HepG2 (cell line): ENCODE measurements at regions not wholly inside any gene's neighbourhood (a gene's known extent, or its start where the extent isn't known, plus 50 kb on each side); places are given as distances from the start of the nearest gene placed in this dataset.

Experiments used
- ARNTL ChIP-seq: sonication (generic); formaldehyde crosslinking; IDR thresholded peaks from 2 replicates; pipeline ENCODE4 v1.4.0; 2020; ENCODE audit warnings: mild to moderate bottlenecking, missing genetic modification reagents
- HBP1 ChIP-seq: IDR thresholded peaks from 2 replicates; pipeline ENCODE4 v1.6.1; 2016; ENCODE audit warnings: low read depth, control low read depth
- HMGXB4 ChIP-seq, 2 experiments: sonication (generic) in 1 of 2; formaldehyde crosslinking in 1 of 2; IDR thresholded peaks; 2 replicates each; pipeline versions ENCODE4 v1.4.0 to v1.6.1; 2018 to 2020; ENCODE audit warnings: missing genetic modification reagents in 2 of 2, borderline replicate concordance in 1 of 2, low read depth in 1 of 2, mild to moderate bottlenecking in 1 of 2, missing biosample characterization in 1 of 2
- HNRNPLL ChIP-seq: fragments of 200-400 bp; formaldehyde crosslinking; IDR thresholded peaks from 2 replicates; pipeline ENCODE4 v1.6.1; 2017; ENCODE audit warnings: mild to moderate bottlenecking, low read depth, low read length; ENCODE audit not compliant: poor library complexity, severe bottlenecking
- IKZF4 ChIP-seq: sonication (generic); formaldehyde crosslinking; IDR thresholded peaks from 2 replicates; pipeline ENCODE4 v1.5.1; 2020; ENCODE audit warnings: borderline replicate concordance, mild to moderate bottlenecking, low read depth, missing genetic modification reagents; ENCODE audit errors: not compliant biosample characterization
- MED13 ChIP-seq: sonication (generic); formaldehyde crosslinking; IDR thresholded peaks from 2 replicates; pipeline ENCODE4 v1.5.0; 2020; ENCODE audit warnings: missing genetic modification reagents
- MTERF4 ChIP-seq: sonication (generic); formaldehyde crosslinking; IDR thresholded peaks from 2 replicates; pipeline ENCODE4 v1.8.0; 2023; ENCODE audit warnings: mild to moderate bottlenecking, missing genetic modification reagents
- POGK ChIP-seq: sonication (generic); formaldehyde crosslinking; conservative IDR thresholded peaks from 2 replicates; pipeline ENCODE4 v1.8.0; 2022; ENCODE audit warnings: mild to moderate bottlenecking, moderate library complexity, missing genetic modification reagents
- PTBP1 ChIP-seq: fragments of 200-400 bp; formaldehyde crosslinking; IDR thresholded peaks from 2 replicates; pipeline ENCODE4 v1.6.1; 2018; ENCODE audit warnings: low read length, low read depth; ENCODE audit not compliant: poor library complexity, severe bottlenecking
- RFX5 ChIP-seq: IDR thresholded peaks from 2 replicates; pipeline ENCODE4 v1.6.1; 2011; ENCODE audit warnings: low read depth, low read length, improper control_type of control experiment
- SAFB2 ChIP-seq: sonication (generic); formaldehyde crosslinking; IDR thresholded peaks from 2 replicates; pipeline ENCODE4 v1.5.1; 2020; ENCODE audit warnings: missing genetic modification reagents, low read depth, mild to moderate bottlenecking, borderline replicate concordance
- SALL1 ChIP-seq: sonication (generic); formaldehyde crosslinking; IDR thresholded peaks from 2 replicates; pipeline ENCODE4 v1.8.0; 2022; ENCODE audit warnings: mild to moderate bottlenecking, missing genetic modification reagents
- TGIF2 ChIP-seq: IDR thresholded peaks from 2 replicates; pipeline ENCODE4 v1.6.1; 2016; ENCODE audit warnings: control low read depth, missing compliant biosample characterization
- TRIM22 ChIP-seq: fragments of 450-650 bp; IDR thresholded peaks from 2 replicates; pipeline ENCODE4 v1.6.1; 2017
- ZBTB3 ChIP-seq: sonication (generic); formaldehyde crosslinking; IDR thresholded peaks from 2 replicates; pipeline ENCODE4 v1.4.0; 2020; ENCODE audit warnings: low read depth, mild to moderate bottlenecking, moderate library complexity, missing genetic modification reagents, borderline replicate concordance
- ZNF143 ChIP-seq: sonication (generic); formaldehyde crosslinking; IDR thresholded peaks from 2 replicates; pipeline ENCODE4 v1.4.0; 2020; ENCODE audit warnings: missing genetic modification reagents
- ZNF333 ChIP-seq: sonication (generic); formaldehyde crosslinking; IDR thresholded peaks from 2 replicates; pipeline ENCODE4 v1.4.0; 2020; ENCODE audit warnings: mild to moderate bottlenecking, missing genetic modification reagents, borderline replicate concordance
- ZNF678 ChIP-seq: sonication (generic); formaldehyde crosslinking; IDR thresholded peaks from 2 replicates; pipeline ENCODE4 v1.4.0; 2020; ENCODE audit warnings: mild to moderate bottlenecking, missing genetic modification reagents
- ZNF781 ChIP-seq: sonication (generic); formaldehyde crosslinking; IDR thresholded peaks from 2 replicates; pipeline ENCODE4 v1.5.1; 2020; ENCODE audit warnings: borderline replicate concordance, mild to moderate bottlenecking, missing genetic modification reagents; ENCODE audit errors: not compliant biosample characterization
- ZNF891 ChIP-seq: sonication (generic); formaldehyde crosslinking; IDR thresholded peaks from 2 replicates; pipeline ENCODE4 v1.5.0; 2020; ENCODE audit warnings: mild to moderate bottlenecking, missing genetic modification reagents

- peak; percentile 64 to 72; a peak in 3 of 4 replicates for TF ChIP-seq HMGXB4 (CRISPR knock-in tag; IDR thresholded peaks at IDR 0.05; ENCODE audit: borderline replicate concordance in 1 of 2, low read depth in 1 of 2)
- peak; percentile 72 for TF ChIP-seq POGK (CRISPR knock-in tag)
- TF ChIP-seq TGIF2 (CRISPR knock-in tag): peak; percentile 55; the same call in 1 of the 2 replicates
- no peak; the same call in 1 of the 2 replicates for TF ChIP-seq MED13 (CRISPR knock-in tag)
- TF ChIP-seq ZBTB3: no peak
- peak; percentile 96 for TF ChIP-seq SALL1 (CRISPR knock-in tag)
- peak; percentile 85 for TF ChIP-seq HBP1 (CRISPR knock-in tag)
- TF ChIP-seq IKZF4: peak; percentile 97
- peak; percentile 71; the same call in 1 of the 2 replicates for TF ChIP-seq RFX5
- TF ChIP-seq HNRNPLL: peak; percentile 94
- TF ChIP-seq SAFB2 (CRISPR knock-in tag): 0 out of 2 replicates have a peak, but pooled peaks have one; percentile 85
- TF ChIP-seq ZNF891 (CRISPR knock-in tag): peak; percentile 73; the same call in 1 of the 2 replicates
- peak; percentile 56 for TF ChIP-seq PTBP1
- TF ChIP-seq ZNF678 (CRISPR knock-in tag): no peak
- no peak for TF ChIP-seq ZNF333
- no peak for TF ChIP-seq TRIM22
- TF ChIP-seq ZNF781 (CRISPR knock-in tag): peak; percentile 92
- TF ChIP-seq MTERF4 (CRISPR knock-in tag): no peak; the same call in 1 of the 2 replicates
- TF ChIP-seq ZNF143 (CRISPR knock-in tag): peak; percentile 60; the same call in 1 of the 2 replicates
- no peak for TF ChIP-seq ARNTL (CRISPR knock-in tag)
These were observed 135.2 kb upstream of the KCTD7 start (continued) for GRCh38 chr7:66493235-66494205.
